Upper lobe of left lung (tissue), 4 donors: ENCODE measurements at regions not wholly inside any gene's neighbourhood (a gene's known extent, or its start where the extent isn't known, plus 50 kb on each side); places are given as distances from the start of the nearest gene placed in this dataset.

Experiments used
- CTCF ChIP-seq, 6 experiments: fragments of 450-650 bp in 4 of 6; fragments of 200-600 bp in 2 of 6; sonication (generic) in 2 of 6; IDR thresholded peaks; one replicate each; pipeline ENCODE4 v1.5.1; 2016 to 2019; ENCODE audit warnings: antibody characterized with exemption in 6 of 6
- EP300 ChIP-seq, 4 donors: sonication (generic); formaldehyde crosslinking; IDR thresholded peaks; one replicate each; pipeline ENCODE4 v1.5.1; 2017; ENCODE audit warnings: antibody characterized with exemption in 4 of 4, control low read depth in 2 of 4
- POLR2A ChIP-seq, 4 donors: fragments of 450-650 bp; IDR thresholded peaks; one replicate each; pipeline ENCODE4 v1.5.1; 2016 to 2017; ENCODE audit warnings: antibody characterized with exemption in 4 of 4, mild to moderate bottlenecking in 2 of 4
- POLR2AphosphoS5 ChIP-seq, 2 donors: sonication (generic); formaldehyde crosslinking; IDR thresholded peaks; one replicate each; pipeline ENCODE4 v1.5.1; 2017; ENCODE audit warnings: antibody characterized with exemption in 2 of 2

- no peak for TF ChIP-seq CTCF (IDR thresholded peaks at IDR 0.05)
- TF ChIP-seq EP300 (IDR thresholded peaks at IDR 0.05) = no peak
- no peak for TF ChIP-seq POLR2A (IDR thresholded peaks at IDR 0.05)
- TF ChIP-seq POLR2AphosphoS5 (IDR thresholded peaks at IDR 0.05) = no peak
Observed at GRCh38 chr11:70510106-70510505, 111.8 kb downstream of the CTTN start.
